ENCODE measurements at regions not wholly inside any gene's neighbourhood (a gene's known extent, or its start where the extent isn't known, plus 50 kb on each side); places are given as distances from the start of the nearest gene placed in this dataset.

GRCh38 chr5:20223451-20223850 lies 235.5 kb upstream of the CDH18 start:
- TF ChIP-seq, protein P1, sequence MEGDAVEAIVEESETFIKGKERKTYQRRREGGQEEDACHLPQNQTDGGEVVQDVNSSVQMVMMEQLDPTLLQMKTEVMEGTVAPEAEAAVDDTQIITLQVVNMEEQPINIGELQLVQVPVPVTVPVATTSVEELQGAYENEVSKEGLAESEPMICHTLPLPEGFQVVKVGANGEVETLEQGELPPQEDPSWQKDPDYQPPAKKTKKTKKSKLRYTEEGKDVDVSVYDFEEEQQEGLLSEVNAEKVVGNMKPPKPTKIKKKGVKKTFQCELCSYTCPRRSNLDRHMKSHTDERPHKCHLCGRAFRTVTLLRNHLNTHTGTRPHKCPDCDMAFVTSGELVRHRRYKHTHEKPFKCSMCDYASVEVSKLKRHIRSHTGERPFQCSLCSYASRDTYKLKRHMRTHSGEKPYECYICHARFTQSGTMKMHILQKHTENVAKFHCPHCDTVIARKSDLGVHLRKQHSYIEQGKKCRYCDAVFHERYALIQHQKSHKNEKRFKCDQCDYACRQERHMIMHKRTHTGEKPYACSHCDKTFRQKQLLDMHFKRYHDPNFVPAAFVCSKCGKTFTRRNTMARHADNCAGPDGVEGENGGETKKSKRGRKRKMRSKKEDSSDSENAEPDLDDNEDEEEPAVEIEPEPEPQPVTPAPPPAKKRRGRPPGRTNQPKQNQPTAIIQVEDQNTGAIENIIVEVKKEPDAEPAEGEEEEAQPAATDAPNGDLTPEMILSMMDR (IDR thresholded peaks at IDR 0.05): no peak
- TF ChIP-seq YY1 (IDR thresholded peaks at IDR 0.05; ENCODE audit: low read depth): no peak
- TF ChIP-seq RCOR1 (IDR thresholded peaks at IDR 0.05; ENCODE audit: low read length): no peak
- TF ChIP-seq SMC3 (IDR thresholded peaks at IDR 0.05; ENCODE audit: low read depth, low read length): no peak
- TF ChIP-seq MEF2A (IDR thresholded peaks at IDR 0.05; ENCODE audit: borderline replicate concordance, low read depth): no peak
- TF ChIP-seq EZH2phosphoT487 (IDR thresholded peaks at IDR 0.05; ENCODE audit: borderline replicate concordance, low read depth): no peak
- TF ChIP-seq GABPA (IDR thresholded peaks at IDR 0.05; ENCODE audit: low read depth): no peak
- no peak for TF ChIP-seq MXI1 (IDR thresholded peaks at IDR 0.05; ENCODE audit: low read depth, low read length)
